ENCODE measurements at regions not wholly inside any gene's neighbourhood (a gene's known extent, or its start where the extent isn't known, plus 50 kb on each side); places are given as distances from the start of the nearest gene placed in this dataset.
A peak's percentile ranks its signal among the peaks of the same experiment; 100 is the strongest.

GRCh38 chr13:105928048-105928447 is 607.4 kb downstream of the EFNB2 start:
- peaks cover 5 to 6% of the 10 kb centered on the region in 2 donors for H3K9me3 Mint-ChIP-seq
- DNase-seq (ENCODE audit: low spot score in 2 of 2), result no peak
- no peak overlapping the region for H3K27ac Mint-ChIP-seq
- no peak for ATAC-seq
- H3K36me3 Mint-ChIP-seq, result no peaks in the 10 kb centered on the region

GRCh38 chr13:105925496-105925895 is 610.0 kb downstream of the EFNB2 start:
- H3K36me3 Mint-ChIP-seq, result no peaks in the 10 kb centered on the region
- H3K27ac Mint-ChIP-seq, result no peak overlapping the region
- DNase-seq (ENCODE audit: low spot score in 2 of 2) (no peak), ATAC-seq (no peak)
- peaks cover 6 to 7% of the 10 kb centered on the region in 2 donors for H3K9me3 Mint-ChIP-seq

GRCh38 chr13:105921711-105922110 is 613.8 kb downstream of the EFNB2 start:
- ATAC-seq, result no peak
- H3K36me3 Mint-ChIP-seq, result no peaks in the 10 kb centered on the region
- H3K27ac Mint-ChIP-seq, result no peak overlapping the region
- DNase-seq (ENCODE audit: low spot score in 2 of 2), result no peak
- H3K9me3 Mint-ChIP-seq, result peaks cover 7 to 15% of the 10 kb centered on the region in 2 donors

- DNase-seq (ENCODE audit: low spot score in 2 of 2) (no peak), ATAC-seq (no peak)
- H3K27ac Mint-ChIP-seq, result no peak overlapping the region
- peaks cover 7 to 15% of the 10 kb centered on the region in 2 donors for H3K9me3 Mint-ChIP-seq
- no peaks in the 10 kb centered on the region for H3K36me3 Mint-ChIP-seq
Observed at GRCh38 chr13:105920370-105920769, 615.1 kb downstream of the EFNB2 start.

GRCh38 chr13:105918842-105919741 is 616.4 kb downstream of the EFNB2 start:
- H3K27ac Mint-ChIP-seq, result no peak overlapping the region
- ATAC-seq (no peak), DNase-seq (ENCODE audit: low spot score in 2 of 2) (no peak)
- H3K36me3 Mint-ChIP-seq, result no peaks in the 10 kb centered on the region
- peaks cover 7 to 15% of the 10 kb centered on the region in 2 donors for H3K9me3 Mint-ChIP-seq

GRCh38 chr13:105915146-105915850 is 620.2 kb downstream of the EFNB2 start:
- no peaks in the 10 kb centered on the region for H3K36me3 Mint-ChIP-seq
- DNase-seq (ENCODE audit: low spot score in 2 of 2), result no peak
- H3K27ac Mint-ChIP-seq, result no peak overlapping the region
- peaks cover 0 to 9% of the 10 kb centered on the region in 2 donors for H3K9me3 Mint-ChIP-seq
- ATAC-seq, result no peak

GRCh38 chr13:105914291-105915036 is 621.0 kb downstream of the EFNB2 start:
- Mint-ChIP-seq H3K9me3 (peaks cover 0 to 9% of the 10 kb centered on the region in 2 donors), H3K36me3 (no peaks in the 10 kb centered on the region), H3K27ac (no peak overlapping the region)
- DNase-seq (ENCODE audit: low spot score in 2 of 2) (no peak), ATAC-seq (no peak)

- Mint-ChIP-seq H3K27ac (no peak overlapping the region), H3K9me3 (peaks cover 0 to 4% of the 10 kb centered on the region in 2 donors), H3K36me3 (no peaks in the 10 kb centered on the region)
- ATAC-seq (peak; percentile 87 to 97), DNase-seq (ENCODE audit: low spot score in 2 of 2) (peak in 1 of 2 donors; percentile 35)
Observed at GRCh38 chr13:105908586-105908985, 626.9 kb downstream of the EFNB2 start.

- no peak overlapping the region for H3K27ac Mint-ChIP-seq
- no peaks in the 10 kb centered on the region for H3K36me3 Mint-ChIP-seq
- ATAC-seq (no peak), DNase-seq (ENCODE audit: low spot score in 2 of 2) (no peak)
- H3K9me3 Mint-ChIP-seq, result peaks cover 0 to 4% of the 10 kb centered on the region in 2 donors
Observed at GRCh38 chr13:105907319-105908019, 628.0 kb downstream of the EFNB2 start.

GRCh38 chr13:105906746-105907145 is 628.7 kb downstream of the EFNB2 start:
- DNase-seq (ENCODE audit: low spot score in 2 of 2), result no peak
- H3K27ac Mint-ChIP-seq, result no peak overlapping the region
- peaks cover 0 to 4% of the 10 kb centered on the region in 2 donors for H3K9me3 Mint-ChIP-seq

GRCh38 chr13:105904034-105904742 is 631.3 kb downstream of the EFNB2 start:
- H3K27ac Mint-ChIP-seq, result no peak overlapping the region
- ATAC-seq (no peak), DNase-seq (ENCODE audit: low spot score in 2 of 2) (no peak)
- peaks cover 0 to 4% of the 10 kb centered on the region in 2 donors for H3K9me3 Mint-ChIP-seq
- H3K36me3 Mint-ChIP-seq, result no peaks in the 10 kb centered on the region

More at GRCh38 chr13:105906746-105907145, 628.7 kb downstream of the EFNB2 start:
- no peaks in the 10 kb centered on the region for H3K36me3 Mint-ChIP-seq
- no peak for ATAC-seq

GRCh38 chr13:105902396-105902795 is 633.1 kb downstream of the EFNB2 start:
- no peaks in the 10 kb centered on the region for H3K9me3 Mint-ChIP-seq
- ATAC-seq, result no peak
- no peaks in the 10 kb centered on the region for H3K36me3 Mint-ChIP-seq
- H3K27ac Mint-ChIP-seq, result no peak overlapping the region
- no peak for DNase-seq (ENCODE audit: low spot score in 2 of 2)

- Mint-ChIP-seq H3K36me3 (no peaks in the 10 kb centered on the region), H3K9me3 (no peaks in the 10 kb centered on the region), H3K27ac (no peak overlapping the region)
- DNase-seq (ENCODE audit: low spot score in 2 of 2), result no peak
- ATAC-seq, result no peak
Observed at GRCh38 chr13:105897575-105897974, 637.9 kb downstream of the EFNB2 start.

GRCh38 chr13:105894697-105895096 is 640.8 kb downstream of the EFNB2 start:
- H3K36me3 Mint-ChIP-seq, result no peaks in the 10 kb centered on the region
- no peaks in the 10 kb centered on the region for H3K9me3 Mint-ChIP-seq
- DNase-seq (ENCODE audit: low spot score in 2 of 2), result no peak
- H3K27ac Mint-ChIP-seq, result no peak overlapping the region
- ATAC-seq, result no peak

GRCh38 chr13:105890509-105890908 is 645.0 kb downstream of the EFNB2 start:
- peaks cover 0 to 7% of the 10 kb centered on the region in 2 donors for H3K36me3 Mint-ChIP-seq
- DNase-seq (ENCODE audit: low spot score in 2 of 2), result no peak
- H3K9me3 Mint-ChIP-seq, result peaks cover 4 to 7% of the 10 kb centered on the region in 2 donors
- ATAC-seq, result no peak
- H3K27ac Mint-ChIP-seq, result no peak overlapping the region

All from activated naive CD4-positive, alpha-beta T cell treated with anti-CD3 and anti-CD28 coated beads, Interleukin-2, amount 50 U/mL, for 72 hours (primary cell).